Fibroblast of upper back skin (primary cell): ENCODE measurements at regions not wholly inside any gene's neighbourhood (a gene's known extent, or its start where the extent isn't known, plus 50 kb on each side); places are given as distances from the start of the nearest gene placed in this dataset.
A peak's percentile ranks its signal among the peaks of the same experiment; 100 is the strongest.

Experiments used
- DNase-seq: peaks from one replicate; pipeline ENCODE4 v3.0.0-alpha.2; 2013

DNA sequence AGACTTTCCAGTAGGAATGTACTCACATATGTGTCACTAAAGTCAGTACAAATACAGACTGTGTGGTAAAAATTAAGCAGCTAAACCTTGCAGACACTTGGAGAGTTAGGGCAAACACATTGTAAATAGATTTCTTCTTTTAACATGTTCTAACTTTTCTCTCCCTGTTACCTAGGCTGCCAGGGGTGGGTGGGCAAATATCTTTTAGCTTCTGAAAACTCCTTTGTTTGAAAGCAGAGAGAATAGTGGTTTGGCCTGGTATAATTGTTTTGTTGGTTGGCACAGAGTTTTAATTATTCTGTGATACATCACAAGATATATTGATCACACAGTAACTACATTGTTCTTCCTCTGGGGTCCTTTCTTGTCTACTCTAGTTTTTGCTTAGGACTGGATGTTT, 289.8 kb upstream of the DACH1 start:
- no peak for DNase-seq

DNA sequence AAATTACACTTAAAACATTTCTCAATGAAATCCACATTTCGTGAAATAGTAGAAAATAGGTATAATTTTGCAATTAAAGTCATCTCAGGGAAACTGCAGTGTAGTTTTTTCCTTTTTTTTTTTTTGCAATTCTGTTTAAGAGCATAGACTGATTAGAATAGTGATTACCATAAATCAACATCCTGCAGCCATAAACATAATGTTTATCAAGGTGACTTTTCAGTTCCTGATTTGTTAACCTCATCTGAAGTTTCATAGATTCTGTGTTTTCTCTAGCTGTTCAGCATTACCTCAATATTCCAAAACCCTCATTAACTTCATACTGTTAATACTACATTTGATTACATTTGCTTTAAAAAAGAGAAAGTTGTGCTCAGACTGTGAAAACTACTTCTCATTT, 286.3 kb upstream of the DACH1 start:
- DNase-seq, result no peak

DNA sequence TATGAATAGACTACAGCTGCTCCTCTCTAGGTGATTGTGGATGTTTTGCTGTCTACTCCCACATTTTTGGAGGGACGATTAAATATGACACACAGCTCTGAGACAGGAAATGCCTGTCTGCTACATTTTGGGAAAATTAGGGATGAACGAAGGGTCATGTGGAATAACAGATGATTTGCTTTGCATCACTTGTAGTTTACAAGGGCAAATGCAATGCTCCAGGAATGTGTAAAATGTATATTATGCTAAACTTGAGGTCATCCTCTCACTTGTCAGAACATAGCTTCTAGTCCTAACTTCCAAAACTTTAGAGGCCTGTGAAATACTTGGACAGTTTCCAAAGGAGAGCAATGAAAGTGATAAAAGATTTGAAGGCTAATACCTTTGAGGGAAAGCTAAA, 284.2 kb upstream of the DACH1 start:
- peak; percentile 97 for DNase-seq

DNA sequence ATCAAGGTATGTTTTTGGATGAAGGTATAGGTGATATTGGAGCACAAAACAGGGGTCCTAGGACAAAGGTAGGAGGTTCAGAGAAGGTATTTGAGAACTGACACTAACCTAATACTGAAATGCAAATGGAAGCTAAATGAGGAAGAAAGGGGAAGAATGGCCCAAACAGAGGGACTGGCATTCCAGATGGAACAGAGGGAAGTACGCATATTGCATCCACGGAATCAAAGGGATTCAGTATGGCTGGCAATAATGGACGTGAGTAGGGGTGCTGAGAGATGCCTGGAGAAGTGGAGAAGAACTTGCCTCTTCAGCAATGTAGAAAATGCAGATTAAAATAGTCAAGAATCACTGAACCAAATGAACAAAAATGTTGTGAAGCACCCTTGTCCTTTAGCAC, 283.5 kb upstream of the DACH1 start:
- no peak for DNase-seq

DNA sequence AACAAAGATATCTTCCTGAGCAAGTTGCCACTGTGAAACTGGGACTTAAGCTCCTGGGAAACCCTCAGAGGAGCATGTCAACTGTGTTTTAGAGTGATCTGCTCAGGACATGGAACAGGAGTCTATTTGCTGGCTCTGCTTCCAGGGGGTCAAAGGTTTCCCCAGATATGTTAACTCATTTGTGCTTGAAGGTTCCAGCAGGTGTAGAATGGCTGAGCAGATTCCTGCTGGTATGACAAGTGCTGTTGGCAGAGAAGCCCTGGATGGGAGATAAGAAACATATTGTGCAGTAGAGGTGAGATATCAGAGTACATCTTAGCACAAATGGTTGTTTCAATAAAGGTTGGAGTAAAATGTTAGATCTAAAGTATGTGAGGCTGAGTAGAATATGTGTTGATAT, 282.7 kb upstream of the DACH1 start:
- DNase-seq, result no peak

DNA sequence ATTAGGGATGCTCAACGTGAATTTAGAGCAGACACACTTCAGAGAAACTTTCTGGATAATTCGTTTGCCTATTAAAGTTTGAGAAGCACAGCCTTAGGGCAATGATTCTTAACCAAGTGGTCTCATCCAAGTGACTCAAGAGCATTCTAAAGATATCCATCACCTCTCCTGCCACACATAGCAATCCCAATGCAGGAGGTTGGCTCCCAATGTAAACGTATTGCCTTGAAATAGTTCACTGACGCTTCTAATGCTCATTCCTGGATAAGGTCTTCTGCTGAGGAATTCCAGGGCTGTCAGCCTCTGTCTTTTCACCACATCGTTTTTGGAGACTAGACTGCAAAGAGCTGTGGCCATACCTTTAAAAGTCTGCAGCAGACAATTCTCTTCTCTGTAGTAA, 279.8 kb upstream of the DACH1 start:
- no peak for DNase-seq

DNA sequence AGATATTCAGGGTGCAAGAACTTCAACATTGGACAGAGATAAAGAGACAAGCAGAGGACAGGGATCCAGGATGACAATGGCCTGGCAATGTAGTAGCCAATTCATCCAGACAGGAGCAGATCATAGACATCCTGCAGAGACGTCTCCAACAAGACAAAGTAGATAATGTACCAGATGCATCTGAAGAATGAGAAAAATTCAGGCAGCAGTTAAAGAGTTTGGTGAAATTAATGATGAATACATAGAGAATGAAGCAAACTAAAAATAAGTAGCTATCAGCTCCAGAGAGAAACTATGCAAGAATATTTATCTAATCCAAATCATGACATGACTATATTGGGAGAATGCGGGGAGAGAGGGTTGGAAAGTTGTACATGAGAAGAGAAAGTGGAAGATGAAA, 278.4 kb upstream of the DACH1 start:
- peak; percentile 71 for DNase-seq

DNA sequence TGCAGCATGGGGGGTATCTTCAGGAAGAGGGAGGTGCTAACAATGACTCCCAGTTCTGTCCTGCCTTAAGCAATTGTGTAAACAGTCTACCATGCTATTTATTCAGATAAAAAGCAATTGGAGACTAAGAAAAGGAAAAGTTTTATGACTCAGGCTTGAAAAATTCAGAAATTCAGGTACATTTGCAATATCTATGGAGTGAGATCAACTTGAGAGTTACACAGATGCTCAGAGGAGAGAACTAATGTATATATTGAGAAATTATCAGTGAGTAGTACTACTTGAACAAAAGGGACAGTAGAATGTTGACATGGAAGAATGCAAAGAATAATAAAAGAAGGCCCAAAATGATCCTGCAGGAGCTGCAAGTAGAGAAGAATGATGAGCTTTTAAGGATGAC, 277.6 kb upstream of the DACH1 start:
- DNase-seq, result peak; percentile 32

DNA sequence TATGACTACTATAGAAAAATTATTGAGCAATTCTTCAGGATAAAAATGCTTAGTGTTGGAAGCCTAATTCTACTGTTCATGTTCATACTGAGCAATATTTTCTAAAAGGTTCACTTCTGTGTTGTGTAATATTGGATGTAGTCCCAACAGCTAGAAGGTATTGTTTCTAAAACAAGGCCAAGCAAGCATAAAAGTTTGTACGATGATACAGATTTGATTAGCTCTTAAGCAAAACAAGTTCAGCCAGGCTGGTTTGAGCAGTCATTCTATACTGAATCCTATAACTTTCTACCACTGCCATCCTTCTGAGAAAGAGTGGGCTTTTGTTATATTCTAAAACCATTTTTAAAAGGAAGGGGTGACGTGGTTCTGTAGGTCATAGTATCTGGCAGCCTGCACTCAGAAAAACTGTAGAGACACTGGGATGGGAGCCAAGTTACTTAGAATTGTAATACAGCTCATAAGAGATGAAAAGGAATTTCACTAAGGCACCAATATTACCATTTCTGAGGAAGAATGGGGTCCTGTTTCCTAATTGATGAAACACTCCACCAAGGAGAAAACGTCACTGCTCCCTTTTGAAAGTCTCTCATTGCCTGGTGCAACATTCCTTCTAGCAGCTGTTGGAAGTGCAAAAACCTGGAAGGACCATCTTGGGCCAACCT, 275.0 kb upstream of the DACH1 start:
- DNase-seq, result peak; percentile 69

DNA sequence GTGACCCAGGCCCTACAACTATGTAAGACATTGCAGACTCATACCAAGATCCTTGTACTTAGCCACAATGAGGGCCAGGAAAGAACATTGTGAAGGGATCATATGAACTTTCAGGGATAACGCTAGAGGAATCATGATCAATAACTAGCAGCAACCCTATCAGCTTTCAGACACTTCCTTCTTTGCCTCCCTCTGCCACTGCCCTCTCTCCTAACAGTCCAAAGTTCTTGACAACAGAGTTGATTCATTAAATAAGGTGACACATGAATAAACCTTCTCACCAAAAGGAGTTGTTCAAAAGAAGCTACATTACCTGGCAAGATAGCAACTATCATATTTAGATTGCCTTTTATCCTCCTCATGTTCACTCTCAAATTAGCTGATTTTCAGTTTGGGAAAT, 272.2 kb upstream of the DACH1 start:
- no peak for DNase-seq

DNA sequence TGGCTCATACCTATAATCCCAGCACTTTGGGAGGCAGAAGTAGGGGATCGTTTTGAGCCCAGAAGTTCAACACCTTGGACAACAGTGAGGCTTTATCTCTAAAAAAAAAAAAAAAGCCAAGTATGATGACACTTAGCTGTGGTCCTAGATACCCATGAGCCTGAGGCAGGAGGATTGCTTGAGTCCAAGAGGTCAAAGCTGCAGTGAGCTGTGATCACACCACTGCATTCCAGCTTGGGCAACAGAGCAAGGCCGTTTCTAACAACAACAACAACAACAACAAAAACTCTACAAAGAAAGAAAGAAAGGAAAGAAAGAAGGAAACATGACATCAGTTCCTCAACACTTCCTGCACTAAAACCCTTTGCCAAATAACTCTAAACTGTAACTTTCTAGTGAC, 265.1 kb upstream of the DACH1 start:
- DNase-seq, result no peak

DNA sequence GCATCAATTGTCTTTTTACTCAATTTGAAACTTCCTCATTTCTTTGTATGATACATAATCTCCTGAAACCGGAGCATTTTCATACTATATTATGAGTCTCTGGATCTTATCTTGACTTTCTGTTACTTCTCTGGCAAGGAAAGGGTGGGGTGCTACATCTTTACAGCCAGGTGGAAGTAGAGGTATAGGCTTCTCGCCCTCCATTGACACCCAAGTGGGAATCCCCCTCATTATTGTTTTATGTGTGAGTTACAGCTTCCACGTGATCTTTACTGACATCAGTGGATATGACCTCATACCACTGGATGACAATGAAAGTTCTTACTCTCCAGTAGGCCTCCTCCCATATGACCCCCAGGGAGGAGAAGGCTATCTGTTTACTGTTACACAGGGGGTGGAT, 262.1 kb upstream of the DACH1 start:
- no peak for DNase-seq

DNA sequence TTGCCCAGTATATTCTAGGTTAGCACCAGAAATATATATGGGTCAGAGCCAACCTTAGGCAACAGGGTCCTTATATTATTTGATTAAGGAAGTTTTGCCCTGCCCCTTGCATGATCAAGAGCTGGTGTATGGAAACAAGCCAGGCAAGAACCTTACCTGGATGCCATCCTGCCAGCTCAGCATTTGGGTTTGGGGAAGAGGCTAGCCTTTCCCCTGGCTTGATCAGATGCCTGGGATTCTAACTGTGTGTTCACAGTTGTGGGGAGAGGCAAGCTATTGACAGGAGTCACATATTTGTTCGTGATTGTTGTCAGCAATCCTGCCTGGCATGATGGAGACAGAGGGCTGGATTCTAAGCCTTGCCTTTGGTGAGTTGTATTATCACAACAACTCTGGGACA, 260.0 kb upstream of the DACH1 start:
- no peak for DNase-seq

DNA sequence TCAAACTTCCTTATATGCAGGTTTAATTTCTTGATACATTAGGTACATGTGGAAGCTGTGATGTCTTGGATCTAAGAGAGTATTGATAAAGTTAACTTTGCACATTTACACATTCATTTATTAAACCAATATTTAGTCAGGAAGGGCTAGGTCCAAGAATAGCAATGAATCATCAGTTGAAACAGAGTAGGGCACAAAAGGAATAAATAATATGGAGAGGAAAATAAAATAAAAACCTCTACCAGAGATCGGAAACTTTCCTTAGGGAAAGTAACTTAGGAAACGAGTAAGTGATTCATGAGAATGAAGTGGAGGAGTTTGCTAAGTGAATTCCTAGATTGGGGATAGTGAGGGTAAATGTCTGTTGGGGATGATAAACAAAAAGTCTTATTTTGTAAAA, 259.4 kb upstream of the DACH1 start:
- DNase-seq, result no peak

DNA sequence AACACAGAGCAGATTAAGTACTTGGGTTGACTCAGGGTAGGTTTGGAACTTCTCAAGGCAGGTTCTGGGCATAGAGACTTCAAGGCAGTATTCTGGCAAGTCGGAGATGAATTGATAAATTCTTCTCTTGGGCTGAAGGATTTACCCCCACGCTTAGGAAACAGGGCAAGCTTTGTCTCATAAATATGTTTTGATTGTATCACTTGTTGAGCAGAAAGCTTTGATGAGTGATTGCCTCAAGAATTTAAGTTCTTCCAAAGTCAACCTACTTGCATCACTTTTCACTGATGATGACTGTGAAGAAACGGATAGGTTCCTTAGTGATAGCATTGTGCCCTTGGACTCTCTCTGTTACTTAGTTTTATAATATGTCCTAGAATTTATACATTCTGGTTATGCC, 258.6 kb upstream of the DACH1 start:
- DNase-seq, result peak; percentile 37

DNA sequence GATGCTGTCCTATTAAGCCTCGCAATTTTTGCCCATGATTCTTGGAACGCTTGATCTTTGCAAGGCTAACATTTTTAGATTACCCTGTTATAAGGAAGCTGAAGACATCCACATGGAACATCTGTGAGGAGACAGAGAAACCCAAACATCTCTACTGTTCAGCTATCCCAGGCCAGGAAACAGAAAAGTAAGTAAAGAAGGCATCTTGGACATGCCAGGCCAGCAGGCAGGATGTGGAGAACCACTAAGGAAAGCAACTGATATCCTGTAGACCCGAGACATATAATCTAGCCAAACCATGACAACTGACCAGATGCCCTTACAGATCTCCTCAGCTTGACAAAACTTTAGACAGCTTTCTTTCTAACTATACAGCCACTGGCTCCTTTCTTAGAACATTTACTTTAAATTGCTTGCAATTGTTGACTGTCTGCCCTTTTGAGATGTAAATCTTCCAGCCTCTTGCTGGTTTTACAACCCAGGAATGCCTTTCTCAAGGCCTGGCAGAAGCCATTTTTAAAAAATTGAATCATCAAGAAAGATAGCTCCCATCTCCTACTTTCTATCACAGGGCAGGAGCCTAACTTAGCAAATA, 255.8 kb upstream of the DACH1 start:
- DNase-seq, result no peak

DNA sequence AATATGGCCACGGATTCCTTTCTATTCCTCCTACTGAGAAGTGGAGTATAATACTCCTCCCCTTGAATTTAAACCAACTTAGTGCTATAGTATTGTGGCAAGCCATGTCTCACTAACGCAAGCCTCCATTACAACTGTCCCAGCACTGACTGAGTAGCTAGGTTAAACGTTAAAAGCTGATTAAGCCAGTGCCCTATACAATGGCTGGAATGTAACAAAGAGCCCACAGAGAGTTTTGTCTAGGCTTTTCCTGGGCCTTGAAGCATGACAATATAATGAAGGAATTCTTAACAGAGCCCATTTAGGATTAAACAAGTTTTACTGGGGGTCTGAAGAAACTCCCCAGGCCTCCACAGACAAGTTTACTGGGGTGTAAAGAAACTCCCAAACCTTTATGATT, 254.5 kb upstream of the DACH1 start:
- no peak for DNase-seq

DNA sequence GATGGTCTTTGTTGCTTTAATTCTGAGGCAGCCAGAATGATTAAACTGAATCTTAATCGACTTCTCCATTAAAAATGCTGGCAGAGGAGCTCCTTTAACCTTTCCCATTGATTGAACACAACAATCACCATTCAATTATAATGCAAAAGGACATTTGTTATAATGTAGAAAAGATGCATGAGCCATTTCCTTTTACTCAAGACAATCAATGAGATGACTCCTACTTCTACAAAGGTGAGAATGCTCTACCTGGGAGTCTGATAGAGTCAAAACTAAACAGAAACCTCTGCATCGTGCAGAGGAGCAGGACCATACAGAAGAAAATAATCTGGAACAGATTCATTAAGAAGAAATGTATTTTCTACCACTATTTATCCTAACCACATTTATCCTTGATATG, 253.6 kb upstream of the DACH1 start:
- DNase-seq, result no peak

DNA sequence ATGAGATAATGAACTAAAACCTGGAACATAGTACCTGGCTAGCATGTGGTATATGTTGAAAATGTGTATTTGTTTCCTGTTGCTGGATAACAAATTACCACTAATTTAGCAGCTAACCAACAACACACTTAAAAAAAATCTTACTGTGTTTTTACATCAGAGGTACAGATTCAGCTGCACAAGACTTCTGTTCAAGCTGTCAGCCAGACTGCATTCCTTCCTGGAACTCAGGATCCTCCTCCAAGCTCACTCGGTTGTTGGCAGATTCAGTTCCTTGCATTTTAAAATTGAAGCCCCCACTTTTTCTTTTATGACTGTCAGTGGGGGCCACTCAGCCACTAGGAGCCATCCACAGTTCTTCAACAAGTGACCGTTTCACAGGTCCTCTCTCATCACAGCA, 246.9 kb upstream of the DACH1 start:
- no peak for DNase-seq

DNA sequence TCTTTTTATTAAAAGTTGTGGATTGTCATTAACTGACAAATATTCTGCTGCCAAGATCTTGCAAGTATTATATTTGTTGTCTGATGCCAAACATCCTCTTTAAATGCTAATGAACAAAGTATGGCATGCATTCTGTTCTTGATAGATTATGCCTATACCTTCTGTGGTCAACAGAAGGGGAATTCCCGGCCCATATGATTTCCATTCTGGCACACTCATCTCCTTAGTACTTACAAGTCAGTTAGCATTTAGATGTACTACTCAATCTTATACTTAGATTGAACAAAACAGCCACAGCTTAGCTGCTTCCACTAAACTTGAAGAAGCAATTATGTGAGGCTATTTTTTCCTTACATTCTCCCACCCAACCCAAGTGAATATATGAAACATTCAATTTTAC, 246.1 kb upstream of the DACH1 start:
- peak; percentile 41 for DNase-seq

DNA sequence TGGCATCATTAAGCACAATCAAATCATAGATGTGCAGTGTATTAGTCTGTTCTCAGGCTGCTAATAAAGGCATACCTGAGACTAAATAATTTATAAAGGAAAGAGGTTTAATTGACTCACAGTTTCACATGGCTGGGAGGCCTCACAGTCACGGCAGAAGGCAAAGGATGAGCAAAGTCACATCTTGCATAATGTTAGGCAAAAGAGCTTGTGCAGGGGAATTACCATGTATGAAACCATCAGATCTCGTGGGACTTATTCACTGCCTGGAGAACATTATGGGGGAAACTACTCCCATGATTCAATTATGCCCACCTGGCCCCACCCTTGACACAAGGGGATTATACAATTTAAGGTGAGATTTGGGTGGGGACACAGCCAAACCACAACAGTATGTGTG, 245.2 kb upstream of the DACH1 start:
- DNase-seq, result no peak

DNA sequence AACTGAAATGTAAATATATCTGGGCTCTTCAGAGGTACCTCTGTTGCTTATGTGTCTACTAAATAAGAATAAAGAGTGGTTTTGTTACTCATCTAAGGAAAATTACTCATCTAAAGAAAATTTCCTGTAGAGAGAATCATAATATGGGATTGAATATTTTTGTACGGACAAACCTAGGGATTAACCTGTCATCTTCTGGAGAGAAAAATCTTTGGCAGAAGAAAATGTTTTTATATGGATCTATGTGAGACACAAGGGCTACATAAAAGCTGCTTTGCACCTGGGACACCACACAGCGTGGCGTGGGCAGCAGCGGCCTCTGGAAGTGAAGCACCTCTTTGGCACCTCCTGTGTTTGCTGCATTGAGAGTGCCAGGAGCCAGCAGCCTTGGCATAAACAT, 242.9 kb upstream of the DACH1 start:
- peak; percentile 50 for DNase-seq

DNA sequence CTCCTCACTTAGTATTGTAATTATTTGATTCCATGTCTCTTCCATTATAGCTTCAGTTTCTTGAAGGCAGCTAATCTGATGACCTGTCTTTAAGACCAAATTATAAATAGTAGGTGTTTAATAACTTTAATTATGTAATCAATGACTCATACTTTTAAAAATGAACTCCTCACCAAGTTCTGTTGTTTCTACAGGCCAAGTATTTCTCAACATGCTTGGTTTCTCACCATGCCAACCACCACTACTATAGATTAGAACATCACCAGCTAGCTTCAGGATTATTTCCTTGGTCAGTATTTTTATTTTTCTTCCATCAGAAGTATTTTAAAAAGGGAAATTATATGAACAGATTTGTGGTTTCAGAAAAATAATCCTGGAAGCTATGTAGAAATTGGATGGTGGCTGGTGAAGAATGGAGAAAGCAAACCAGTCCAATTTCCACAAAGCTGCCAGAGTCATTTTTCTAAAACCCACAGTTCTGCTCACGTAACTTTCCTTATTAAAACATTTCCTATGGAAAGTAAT, 237.7 kb upstream of the DACH1 start:
- no peak for DNase-seq

DNA sequence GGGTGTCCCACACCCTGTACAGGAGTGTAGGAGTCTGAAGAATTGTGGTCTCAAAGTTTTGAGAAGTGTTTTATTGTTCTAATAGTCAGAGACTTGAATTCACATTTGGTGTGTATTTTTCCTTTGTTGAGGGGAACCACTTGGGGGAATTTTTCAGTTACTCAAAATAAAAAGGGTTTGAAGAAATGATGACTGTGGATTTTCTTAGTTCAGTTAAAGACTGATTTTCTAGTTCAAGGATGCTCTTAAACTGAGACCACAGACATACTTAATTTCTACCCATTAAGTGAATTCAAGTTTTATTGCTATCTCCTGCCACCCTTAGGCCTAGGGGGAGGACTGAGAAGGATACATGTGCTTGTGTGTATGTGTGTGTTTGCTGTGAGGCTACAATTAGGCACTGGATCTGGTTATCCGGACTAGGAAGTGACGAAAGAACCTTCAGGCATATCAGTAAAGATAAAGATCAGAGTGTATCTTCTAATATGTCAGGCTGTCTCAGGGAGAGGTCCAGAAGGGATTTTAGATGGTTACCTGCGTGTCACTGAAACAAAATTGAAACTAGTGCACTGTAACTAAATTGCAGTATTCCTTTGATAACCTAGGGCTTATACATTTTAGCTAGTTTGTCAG, 234.9 kb upstream of the DACH1 start:
- DNase-seq, result no peak

DNA sequence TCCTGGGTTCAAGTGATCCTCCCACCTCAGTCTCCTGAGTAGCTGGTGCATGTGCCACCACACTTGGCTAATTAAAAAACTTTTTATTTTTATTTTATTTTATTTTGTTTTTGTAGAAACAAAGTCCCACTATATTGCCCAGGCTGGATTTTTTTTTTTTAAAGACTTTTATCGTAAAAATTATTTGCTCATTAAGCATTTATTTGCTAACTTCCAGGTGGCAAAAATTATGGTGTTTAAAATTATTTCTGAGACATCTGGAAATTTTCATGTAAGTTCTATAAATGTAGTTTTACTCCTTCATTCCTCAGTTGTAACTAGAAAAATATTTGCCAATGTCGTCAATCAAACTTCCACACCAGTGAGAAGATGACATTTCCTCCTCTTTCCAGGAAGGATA, 233.3 kb upstream of the DACH1 start:
- no peak for DNase-seq
